ENCODE measurements at regions not wholly inside any gene's neighbourhood (a gene's known extent, or its start where the extent isn't known, plus 50 kb on each side); places are given as distances from the start of the nearest gene placed in this dataset.
"Not testable (repeated sequence)": the region's sequence is repeated elsewhere in the genome, so short reads cannot be mapped to it uniquely, and the experiment has no call there.

DNA sequence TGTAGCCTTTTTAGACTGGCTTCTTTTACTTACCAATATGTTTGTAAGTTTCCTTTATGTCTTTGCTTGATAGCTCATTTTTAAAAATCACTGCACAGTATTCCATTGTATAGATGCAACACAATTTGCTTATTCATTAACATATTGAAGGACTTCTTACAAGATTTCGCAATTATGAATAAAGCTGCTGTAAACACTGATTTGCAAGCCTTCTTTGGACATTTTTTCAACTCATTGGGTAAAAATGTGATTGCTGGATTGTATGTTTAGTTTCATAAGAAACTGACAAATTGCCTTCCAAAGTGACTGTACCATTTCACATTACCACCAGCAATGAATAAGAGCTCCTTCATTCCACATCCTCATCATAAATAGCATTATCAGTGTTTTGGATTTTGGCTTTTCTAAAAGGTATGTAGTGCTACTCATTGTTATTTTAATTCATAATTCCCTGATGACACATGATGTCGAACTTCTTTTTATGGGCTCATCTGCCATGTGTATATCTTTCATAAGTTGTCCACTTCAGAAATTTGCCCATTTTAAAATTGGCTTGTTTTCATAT, 80.7 kb downstream of the TFAP2B start:
- no peak for DNase-seq (ENCODE audit: low spot score)

DNA sequence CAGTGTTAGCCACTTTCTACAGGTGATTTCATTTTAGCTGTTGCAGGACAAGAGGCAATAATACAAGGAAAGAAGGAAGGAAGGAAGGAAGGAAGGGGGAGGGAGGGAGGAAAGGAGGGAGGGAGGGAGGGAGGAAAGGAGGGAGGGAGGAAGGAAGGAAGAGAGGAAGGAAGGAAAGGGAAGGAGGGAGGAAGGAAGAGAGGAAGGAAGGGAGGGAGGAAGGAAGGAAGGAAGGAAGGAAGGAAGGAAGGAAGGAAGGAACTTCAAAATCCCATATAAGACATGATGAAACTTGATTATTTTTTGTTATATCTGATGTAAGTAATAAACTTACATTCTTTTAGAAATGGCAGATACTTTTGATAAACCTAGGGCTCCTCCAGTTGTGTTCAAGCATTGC, 83.6 kb downstream of the TFAP2B start:
- no peak for DNase-seq (ENCODE audit: low spot score)

DNA sequence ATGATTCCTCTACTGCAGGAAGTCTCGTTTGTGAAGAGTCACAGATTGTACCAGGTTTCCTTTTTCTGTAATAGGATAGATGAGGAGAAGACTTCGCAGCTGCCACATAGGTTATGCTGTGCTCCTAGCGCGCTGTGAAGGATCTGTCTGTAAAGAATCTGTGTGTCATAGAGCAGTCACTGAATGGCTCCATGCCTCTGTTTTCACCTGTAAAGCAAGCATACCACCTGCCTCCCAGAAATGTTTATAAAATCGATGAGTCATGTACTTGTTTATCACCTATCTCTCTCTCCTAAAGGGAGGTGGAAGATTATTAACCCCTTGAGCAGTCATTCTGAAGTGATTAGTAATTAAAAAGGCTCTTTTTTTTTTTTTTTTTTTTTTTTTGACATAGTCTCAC, 86.6 kb downstream of the TFAP2B start:
- no peak for DNase-seq (ENCODE audit: low spot score)

DNA sequence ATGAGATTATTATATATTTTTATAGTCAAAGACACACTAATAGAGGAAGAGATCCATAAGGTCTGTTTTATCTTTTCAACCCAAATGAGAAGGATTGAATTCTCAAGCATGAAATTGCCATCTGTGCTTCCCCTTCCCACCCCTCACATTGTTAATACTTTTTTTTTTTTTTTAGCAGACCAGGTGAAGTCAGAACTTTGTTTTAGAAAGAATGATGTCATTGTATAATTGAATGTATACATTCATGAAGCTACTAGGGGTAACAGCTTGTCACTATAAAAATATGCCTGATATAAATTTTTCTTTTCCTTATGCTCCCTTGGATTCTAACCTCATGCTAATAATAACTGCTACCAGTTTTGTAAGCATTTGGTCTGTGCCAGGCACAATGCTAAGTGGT, 88.9 kb downstream of the TFAP2B start:
- DNase-seq (ENCODE audit: low spot score): no peak

DNA sequence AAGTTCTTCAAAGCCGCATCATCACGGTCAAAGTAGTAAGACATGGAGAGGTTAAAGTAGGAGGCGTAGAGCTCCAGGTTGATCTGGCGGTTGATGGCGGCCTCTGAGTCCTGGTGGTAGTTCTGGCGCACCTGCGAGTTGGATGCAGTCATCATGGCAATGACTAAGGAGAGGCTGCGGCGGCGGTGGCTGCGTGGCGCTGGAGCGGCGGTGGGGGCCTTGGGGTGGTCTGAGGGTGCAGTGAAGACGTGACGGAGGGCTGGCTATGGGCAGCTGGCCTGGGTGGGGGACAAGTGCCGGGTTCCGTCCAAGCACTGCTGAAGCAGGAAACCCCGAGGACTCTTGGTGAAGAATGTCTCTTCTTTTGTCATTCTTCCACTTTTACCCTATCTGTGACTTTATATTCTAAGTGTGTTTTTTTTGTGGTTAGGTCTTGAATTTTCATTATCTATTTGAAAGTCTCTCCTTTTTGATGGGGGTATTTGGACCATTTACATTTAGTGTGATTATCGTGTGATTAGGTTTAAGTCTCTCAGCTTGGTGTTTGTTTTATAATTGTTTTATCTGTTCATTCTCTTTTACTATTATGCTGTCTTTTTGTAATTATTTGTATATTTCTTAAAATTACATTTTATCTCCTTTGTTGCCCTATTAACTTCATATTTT, 94.6 kb downstream of the TFAP2B start:
- DNase-seq (ENCODE audit: low spot score): no peak

DNA sequence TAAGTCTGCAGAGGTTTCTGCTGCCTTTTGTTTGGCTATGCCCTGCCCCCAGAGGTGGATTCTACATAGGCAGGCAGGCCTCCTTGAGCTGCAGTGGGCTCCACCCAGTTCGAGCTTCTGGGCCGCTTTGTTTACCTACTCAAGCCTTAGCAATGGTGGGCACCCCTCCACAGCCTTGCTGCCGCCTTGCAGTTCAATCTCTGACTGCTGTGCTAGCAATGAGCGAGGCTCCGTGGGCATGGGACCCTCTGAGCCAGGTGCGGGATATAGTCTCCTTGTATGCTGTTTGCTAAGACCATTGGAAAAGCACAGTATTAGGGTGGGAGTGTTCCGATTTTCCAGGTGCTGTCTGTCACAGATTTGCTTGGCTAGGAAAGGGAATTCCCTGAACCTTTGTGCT, 102.7 kb downstream of the TFAP2B start:
- DNase-seq (ENCODE audit: low spot score): not testable (repeated sequence)

DNA sequence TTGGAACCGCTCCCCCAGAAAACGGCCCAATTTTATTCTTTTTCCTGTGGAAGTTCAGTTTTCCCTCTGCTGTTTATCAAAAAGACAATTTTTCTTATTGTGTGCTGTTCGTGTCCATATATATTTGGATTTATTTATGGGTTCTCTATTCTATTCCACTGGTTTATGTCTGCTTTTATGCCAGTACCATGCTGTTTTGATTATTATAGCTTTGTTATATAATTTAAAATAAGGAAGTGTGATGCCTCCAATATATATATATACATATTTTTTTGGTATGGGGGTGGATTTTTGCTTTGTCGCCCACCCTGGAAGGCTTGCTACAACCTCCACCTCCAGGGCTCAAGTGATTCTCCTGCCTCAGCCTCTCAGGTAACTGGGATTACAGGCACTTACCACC, 103.3 kb downstream of the TFAP2B start:
- no peak for DNase-seq (ENCODE audit: low spot score)

DNA sequence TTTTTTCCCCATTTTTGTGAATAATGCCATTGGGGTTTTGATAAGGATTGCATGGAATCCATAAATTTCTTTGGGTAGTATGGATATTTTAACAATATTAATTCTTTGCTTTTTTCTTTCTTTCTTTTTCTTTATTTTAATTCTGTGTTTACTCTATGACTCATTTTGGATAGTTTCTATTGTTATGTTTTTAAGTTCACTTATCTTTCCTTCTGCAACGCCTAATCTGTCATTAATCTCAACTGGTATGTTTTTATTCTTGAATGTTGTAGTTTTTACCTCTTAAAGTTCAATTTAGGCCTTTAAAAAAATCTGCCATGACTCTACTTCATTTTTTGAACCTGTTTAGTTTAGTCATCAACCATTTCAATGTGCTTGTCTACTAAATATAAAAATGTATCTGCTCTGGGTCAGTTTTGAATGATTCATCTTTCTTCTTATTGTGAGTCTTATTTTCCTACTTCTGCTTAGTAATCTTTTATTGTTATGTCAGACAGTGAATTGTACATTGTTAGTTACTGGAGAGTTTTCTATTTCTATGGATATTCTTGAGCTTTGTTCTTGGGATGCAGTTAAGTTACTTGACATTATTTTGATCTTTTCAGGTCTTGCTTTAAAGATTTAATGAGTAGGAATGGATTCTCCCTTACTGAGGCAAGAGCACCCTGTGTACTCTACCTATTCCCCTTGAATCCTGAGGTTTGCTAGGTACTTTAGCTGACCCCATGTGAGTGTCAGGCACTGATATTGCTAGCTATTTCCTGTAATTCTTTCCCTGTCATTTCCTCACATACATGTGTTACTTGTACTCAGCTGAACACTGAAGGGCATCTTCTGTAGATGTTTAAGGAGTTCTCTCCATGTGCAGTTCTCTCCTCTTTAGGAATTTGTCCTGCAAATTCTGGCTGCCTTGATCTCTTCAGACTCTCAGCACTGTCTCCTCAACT, 104.2 kb downstream of the TFAP2B start:
- no peak for DNase-seq (ENCODE audit: low spot score)

DNA sequence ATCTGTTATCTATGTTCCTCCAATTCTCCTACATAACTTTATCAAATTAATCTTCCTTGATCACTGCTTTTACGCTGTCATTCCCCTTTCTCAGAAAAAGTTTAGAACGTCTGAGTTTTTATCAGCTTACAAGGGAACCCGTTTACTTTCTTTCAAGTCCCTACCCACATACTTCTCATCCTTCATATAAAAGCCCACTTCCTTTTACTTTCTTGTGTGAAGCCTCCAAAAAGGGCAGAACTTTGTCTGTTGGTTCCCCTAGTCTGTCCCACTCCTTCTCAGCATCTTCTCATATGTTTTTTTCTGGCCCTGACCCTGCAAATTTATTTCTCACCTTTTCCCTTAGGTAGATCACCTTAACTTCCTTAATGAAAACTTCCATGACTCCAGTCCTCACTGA, 106.1 kb downstream of the TFAP2B start:
- DNase-seq (ENCODE audit: low spot score): no peak

DNA sequence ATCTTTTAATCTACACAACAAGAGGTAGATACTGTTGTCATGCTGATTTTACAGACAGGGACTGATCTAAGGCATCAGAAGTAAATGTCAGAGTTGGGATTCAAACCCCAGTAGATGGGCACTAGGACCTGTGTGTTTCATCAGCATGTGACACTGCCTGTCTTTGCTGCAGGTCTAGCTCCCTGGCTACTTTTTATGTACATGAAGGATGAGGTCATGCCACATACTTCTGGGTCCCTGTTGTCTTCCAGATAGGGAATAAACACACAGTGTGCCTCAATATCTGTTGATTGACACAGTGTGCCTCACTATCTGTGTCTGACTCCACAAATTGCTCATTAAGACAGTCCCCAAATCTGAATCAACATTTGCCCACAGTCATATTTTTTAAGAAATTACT, 106.9 kb downstream of the TFAP2B start:
- DNase-seq (ENCODE audit: low spot score): no peak

DNA sequence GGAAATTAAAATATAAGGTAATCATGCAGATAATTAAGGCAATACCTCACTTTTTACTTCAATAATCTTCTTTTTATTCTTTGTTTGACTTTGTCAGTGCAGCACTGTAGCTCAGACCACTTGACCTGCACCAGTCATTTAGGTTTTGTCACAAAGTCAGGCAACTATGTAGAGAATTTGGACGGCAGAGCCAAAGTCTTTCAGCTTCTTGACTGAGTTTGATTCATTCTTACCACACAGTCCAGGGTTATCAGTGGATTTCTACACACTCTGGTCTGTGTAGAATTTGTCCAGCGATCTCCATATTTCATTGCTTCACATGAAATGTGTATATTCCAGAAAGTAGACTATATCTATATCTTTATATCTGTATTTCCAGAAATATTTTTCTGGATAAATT, 107.3 kb downstream of the TFAP2B start:
- no peak for DNase-seq (ENCODE audit: low spot score)

DNA sequence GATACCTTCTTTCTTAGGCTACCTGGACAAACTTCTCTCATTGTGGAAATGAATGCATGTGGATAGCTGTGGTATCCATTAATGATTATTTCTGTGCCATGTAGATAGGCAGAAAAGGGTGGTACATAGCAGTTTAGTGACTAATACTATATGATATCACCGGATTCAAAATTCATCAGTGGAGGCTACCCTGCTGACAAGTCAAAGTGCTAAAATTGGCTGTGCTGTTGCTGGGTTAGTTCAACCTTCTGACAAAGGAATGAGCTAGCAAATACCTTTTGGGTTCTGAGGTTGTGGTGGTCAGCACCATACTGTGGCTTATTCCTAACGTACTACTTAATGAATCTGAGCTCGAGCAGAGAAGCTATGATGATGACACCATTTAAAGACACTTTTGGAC, 109.1 kb downstream of the TFAP2B start:
- DNase-seq (ENCODE audit: low spot score): no peak

DNA sequence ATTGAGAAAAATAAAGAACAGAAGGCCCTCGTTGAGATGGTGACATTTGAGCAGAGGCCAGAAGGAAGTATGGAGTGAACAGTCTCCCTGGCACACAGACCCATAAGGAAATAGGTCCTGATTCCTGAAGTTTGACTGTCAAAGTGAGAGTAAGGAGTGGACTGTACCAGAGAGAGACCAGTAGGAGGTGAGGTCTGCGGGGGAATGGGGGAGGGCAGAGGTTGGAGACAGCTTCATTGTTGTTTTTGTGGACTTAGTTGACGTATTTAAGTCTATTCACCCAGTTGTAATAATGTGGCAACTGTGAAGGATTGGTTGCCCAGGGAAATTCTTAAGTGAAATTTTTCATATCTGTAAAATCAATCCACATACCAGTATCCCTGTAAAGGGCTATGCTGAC, 110.7 kb downstream of the TFAP2B start:
- DNase-seq (ENCODE audit: low spot score): no peak

DNA sequence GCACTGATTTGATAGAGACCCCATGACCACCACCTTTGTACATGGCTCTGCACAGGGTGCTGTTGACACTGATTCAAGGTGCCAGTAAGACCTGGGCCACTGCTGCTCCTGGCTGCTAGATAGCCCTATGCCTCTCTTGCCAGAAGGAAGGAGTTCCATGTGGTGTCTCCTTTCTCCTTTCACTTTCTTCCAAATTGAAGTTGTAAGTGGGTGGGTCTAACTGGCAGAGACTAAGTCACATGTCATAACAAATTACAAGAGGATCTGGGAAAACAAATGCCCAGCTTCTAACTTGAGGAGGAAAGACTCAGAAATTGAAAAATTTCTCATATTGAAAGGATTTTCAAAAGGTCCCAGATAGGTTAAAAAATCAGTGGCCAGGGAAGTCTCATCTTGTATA, 116.8 kb downstream of the TFAP2B start:
- DNase-seq (ENCODE audit: low spot score): no peak

DNA sequence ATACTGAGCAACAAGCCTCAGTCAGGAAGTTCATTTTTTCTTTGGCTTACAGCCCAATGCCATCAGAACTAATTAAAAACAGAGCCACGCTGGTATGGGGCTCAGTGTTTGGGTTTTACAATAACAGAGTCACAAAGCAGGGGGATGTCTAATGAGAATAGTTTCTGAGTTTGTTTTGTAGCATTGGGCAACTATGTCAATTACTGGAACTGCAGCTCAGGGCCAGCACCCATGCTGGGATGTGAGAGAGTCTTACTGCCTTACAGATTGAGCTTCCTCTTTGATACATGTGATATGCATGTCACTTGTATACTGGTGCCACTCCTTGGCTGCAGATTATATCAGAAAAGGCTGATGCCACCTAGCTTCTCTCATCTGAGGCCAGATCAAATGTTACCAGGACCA, 117.6 kb downstream of the TFAP2B start:
- no peak for DNase-seq (ENCODE audit: low spot score)

DNA sequence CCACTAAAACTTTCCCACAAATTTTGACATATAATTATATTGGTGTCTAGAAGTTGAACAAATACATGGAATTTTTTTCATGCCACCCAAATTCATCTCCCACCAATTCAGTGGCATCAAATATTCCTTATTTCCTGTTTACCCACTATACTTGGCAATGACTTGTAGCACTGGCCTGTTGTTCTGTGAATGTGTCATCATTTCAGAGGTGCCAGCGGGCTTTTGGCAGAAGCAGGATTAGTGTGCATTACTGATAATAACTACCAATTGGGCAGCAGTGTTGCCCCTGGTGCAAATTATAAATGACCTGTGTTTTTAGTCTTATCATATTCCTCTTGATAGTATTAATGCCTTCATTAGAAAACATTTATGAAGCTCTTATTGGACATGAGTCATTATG, 121.3 kb downstream of the TFAP2B start:
- no peak for DNase-seq (ENCODE audit: low spot score)

DNA sequence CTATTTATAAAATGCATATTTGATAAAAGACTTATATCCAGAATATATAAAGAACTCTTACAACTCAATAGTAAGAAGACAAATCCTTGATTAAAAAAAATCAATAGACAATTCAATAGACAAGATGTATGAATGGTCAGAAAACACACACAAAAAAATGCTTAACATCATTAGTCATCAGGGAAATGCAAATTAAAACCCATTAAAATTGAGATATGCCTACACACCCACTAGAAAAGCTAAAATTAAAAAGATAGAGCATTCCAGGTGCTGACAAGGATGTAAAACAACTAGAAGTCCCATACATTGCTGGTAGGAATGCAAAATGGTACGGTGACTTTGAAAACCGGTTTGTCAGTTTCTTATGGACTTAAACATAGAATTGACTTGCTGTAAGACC, 127.1 kb downstream of the TFAP2B start:
- no peak for DNase-seq (ENCODE audit: low spot score)

DNA sequence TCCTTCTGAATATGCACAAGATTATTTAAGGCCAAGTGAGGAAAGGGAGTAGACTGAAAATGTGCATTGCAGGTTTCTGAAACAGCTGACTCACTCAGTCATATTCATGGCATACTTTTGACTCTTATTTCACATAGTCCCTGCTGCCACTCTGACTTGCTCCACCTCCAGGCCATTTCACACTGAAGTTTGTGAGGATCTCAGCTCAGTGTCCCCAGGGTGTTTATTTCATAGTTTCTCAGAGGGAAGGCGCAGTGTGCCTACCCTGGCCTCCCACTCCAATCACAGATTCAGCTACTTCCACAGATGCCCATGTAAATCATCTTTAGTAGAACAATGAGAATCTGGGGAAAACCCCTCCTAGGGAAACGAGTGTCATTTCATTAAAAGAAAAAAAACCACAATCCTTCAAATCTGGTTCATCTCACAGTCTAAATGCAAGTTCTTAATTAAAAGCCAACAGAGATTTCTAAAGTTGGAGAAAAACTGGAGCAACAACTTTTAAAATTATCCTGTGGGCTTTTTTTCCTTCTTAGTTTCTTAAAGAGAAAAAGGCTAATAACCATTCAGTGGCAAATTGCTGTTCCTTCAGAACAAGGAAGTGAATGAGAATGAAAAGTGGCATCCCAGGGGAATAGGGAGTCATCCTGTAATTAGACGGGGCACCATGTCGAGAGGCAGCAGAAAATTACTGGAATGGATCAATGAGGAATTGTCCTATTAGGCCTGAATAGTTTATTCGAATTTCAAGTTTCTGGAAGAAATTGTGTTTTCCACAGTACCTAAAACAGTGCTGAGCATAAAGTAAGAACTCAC, 133.6 kb downstream of the TFAP2B start:
- no peak for DNase-seq (ENCODE audit: low spot score)

DNA sequence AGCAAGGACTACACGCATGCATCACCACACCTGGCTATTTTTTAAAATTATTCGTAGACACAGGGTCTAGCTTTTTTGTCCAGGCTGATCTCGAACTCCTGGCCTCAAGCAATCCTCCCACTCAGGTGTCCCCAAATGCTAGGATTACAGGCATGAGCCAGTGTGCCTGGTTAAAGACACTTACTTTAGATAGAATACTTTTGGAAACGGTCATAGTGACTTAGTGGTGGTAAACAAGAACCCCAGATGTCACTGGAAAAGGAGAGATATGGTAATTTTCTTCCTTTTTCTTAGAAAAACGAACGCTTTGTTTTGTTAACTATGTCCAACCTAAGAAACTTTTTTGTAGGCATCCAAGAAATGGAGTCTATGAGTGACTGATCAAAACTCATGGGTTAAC, 137.3 kb downstream of the TFAP2B start:
- no peak for DNase-seq (ENCODE audit: low spot score)

DNA sequence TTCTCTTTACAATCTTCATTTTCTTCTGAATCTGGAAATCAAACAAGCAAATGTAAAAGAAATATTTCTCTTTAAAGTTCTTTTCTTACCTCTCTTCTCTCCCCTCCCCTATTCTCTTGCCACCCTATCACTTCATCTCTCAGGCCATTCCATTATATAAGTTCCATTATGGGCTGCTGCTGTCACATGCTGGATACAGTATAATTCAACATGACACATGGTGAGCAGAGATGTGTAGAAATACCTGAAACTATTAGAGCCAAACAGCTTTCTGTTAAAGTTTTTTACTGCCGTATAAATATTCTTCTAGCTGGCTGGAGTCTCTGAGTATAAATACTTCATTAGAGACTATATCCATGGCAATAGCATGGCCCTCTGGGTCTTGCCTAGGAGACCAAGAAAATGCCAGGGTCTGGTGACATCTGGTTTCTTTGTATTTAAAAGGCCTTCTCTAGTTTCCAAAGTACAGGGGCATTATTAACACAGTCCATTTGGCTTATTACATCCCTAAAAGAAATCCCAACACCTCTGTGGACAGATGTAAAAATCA, 139.6 kb downstream of the TFAP2B start:
- no peak for DNase-seq (ENCODE audit: low spot score)

DNA sequence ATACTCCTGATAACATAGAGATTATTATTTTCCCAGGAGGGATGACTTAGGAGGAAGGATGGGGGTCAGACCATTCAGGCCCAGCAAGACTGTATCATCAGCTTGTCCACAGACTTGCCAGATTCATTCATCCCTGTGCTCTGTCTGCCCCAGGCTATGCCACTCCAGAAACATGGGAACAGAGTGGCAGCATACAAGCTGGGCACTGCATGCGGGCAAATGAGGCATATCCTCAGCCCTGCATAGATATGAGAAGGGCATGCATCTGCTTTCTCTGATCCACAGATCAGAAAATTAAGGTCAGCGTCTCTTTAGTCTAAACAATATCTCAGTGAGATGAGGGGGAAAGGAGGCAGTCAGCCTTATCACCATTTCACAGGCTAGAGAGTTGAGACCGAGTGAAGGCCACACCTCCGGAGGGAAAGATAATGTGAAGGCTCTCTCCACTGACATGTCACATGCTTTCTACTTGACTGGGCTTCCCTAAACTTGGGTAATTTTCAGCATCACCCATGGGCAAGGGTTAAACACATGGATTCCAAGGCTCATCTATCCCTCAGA, 140.5 kb downstream of the TFAP2B start:
- no peak for DNase-seq (ENCODE audit: low spot score)

DNA sequence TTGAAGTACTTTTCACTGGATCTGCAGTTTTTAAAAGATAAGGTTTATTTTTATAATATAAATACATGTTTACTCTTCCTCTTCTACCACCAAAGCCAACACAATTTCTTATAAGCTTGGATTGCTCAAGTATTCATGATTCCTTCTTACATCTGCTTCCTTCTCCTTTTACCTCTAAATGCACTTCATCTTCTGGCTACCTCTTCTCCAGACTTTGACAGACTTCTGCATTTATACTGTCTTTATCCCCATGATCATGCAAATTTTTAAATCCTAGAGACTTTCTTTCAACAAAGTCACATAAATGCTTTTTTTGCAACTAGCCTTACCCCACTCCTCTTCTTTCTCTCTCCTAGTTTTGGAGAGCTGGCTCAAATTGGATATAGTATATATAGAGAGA, 142.9 kb downstream of the TFAP2B start:
- DNase-seq (ENCODE audit: low spot score): no peak
